ENCODE measurements at regions not wholly inside any gene's neighbourhood (a gene's known extent, or its start where the extent isn't known, plus 50 kb on each side); places are given as distances from the start of the nearest gene placed in this dataset.

DNA sequence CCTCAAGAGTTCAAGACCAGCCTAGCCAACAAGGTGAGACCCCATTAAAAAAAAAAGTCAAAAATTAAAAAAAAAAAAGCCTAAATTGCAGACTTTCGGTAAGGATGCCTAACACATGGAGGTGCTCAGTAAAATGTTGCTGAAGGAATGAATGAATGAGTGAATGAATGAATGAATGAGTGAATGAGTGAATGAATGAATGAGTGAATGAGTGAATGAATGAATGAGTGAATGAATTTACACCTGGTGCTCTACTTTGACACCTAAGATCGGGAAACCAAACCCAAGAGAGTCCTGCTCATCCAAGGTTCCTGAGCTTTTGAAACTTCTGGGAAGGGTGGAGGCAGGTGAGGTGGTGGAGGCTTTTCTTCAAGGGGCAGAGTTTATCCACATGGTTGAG is 112.2 kb upstream of the LHX1 start:
- Histone ChIP-seq H3K27me3 (ENCODE audit: control insufficient read depth, insufficient read depth, low read length) (no peaks in the 10 kb centered on the region), H3K9me3 (ENCODE audit: control insufficient read depth, low read depth, low read length) (no peaks in the 10 kb centered on the region), H3K4me1 (ENCODE audit: control insufficient read depth, low read depth, low read length) (peaks cover 5% of the 10 kb centered on the region), H3K9ac (ENCODE audit: low read length) (no peak overlapping the region), H3K27ac (ENCODE audit: low read length) (no peak overlapping the region), H3K4me3 (ENCODE audit: low read length) (no peak overlapping the region), H3K36me3 (ENCODE audit: control insufficient read depth, low read depth, low read length) (no peaks in the 10 kb centered on the region)

DNA sequence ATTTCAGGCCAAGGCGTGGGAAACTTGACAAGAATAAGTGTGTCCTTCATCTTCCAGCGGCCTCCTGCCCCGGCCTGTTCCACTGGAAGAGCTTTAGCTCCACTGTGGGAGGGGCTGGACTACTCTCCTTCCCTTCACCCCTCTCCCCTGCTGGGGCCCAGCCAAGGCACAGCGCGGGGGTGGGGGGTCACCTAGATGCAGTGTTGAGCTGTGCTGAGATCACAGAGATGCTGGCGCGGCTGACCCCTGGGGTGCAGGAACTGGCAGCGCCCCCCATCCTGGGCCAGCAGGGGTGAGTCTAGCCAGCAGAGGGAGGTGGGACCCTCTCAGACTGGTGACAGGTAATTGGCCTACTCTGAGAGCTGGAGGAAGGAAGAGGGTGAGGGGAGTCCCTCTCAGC is 111.8 kb upstream of the LHX1 start:
- Histone ChIP-seq H3K9me3 (ENCODE audit: control insufficient read depth, low read depth, low read length) (no peaks in the 10 kb centered on the region), H3K27me3 (ENCODE audit: control insufficient read depth, insufficient read depth, low read length) (no peaks in the 10 kb centered on the region), H3K36me3 (ENCODE audit: control insufficient read depth, low read depth, low read length) (no peaks in the 10 kb centered on the region), H3K27ac (ENCODE audit: low read length) (no peak overlapping the region), H3K4me1 (ENCODE audit: control insufficient read depth, low read depth, low read length) (peaks cover 5% of the 10 kb centered on the region), H3K4me3 (ENCODE audit: low read length) (no peak overlapping the region), H3K9ac (ENCODE audit: low read length) (no peak overlapping the region)

DNA sequence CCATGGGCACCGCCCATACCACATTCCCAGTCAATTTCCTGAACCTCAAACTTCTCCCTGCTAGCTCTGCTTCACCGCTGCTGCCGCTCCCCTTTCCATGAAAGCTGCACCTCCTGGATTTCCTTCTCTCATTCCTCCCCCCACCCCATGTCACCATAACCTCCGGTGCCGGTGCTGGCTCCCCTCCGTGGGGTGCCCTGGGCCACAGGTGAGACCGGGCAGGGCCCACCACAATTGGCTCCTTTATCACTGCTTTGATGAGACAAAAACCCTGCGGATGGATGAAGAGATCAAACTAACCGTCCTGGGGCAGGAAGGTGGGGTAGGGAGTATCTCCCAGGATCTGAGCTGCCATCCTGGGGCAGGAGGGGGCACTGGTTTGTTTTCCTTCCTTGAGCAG is 111.3 kb upstream of the LHX1 start:
- H3K9ac ChIP-seq (ENCODE audit: low read length): no peak overlapping the region
- H3K4me3 ChIP-seq (ENCODE audit: low read length): no peak overlapping the region
- no peaks in the 10 kb centered on the region for H3K27me3 ChIP-seq (ENCODE audit: control insufficient read depth, insufficient read depth, low read length)
- H3K4me1 ChIP-seq (ENCODE audit: control insufficient read depth, low read depth, low read length): peaks cover 5% of the 10 kb centered on the region
- H3K27ac ChIP-seq (ENCODE audit: low read length): no peak overlapping the region
- no peaks in the 10 kb centered on the region for H3K36me3 ChIP-seq (ENCODE audit: control insufficient read depth, low read depth, low read length)
- H3K9me3 ChIP-seq (ENCODE audit: control insufficient read depth, low read depth, low read length): no peaks in the 10 kb centered on the region

DNA sequence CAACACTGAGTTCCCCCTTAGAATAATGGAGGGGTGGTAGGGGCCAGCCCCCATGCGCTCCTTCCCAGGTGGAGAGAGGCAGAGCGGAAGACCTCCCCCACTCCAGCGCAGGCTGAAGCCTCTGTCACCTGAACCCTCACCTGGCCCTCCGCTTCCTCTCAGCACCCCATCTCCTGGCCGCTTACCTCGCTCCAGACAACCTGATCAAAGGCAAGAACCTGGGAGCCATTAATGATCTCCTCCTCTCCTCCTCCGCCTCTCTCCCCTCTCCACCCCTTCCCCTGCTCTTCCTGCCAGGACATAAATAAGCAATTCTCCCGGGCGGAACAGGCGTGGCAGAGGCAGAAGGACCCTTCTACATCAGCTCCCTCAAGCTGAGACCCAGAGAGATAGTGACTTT is 110.2 kb upstream of the LHX1 start:
- Histone ChIP-seq H3K4me1 (ENCODE audit: control insufficient read depth, low read depth, low read length) (peaks cover 5% of the 10 kb centered on the region), H3K4me3 (ENCODE audit: low read length) (no peak overlapping the region), H3K9ac (ENCODE audit: low read length) (no peak overlapping the region), H3K27ac (ENCODE audit: low read length) (no peak overlapping the region), H3K36me3 (ENCODE audit: control insufficient read depth, low read depth, low read length) (no peaks in the 10 kb centered on the region), H3K9me3 (ENCODE audit: control insufficient read depth, low read depth, low read length) (no peaks in the 10 kb centered on the region), H3K27me3 (ENCODE audit: control insufficient read depth, insufficient read depth, low read length) (no peaks in the 10 kb centered on the region)

DNA sequence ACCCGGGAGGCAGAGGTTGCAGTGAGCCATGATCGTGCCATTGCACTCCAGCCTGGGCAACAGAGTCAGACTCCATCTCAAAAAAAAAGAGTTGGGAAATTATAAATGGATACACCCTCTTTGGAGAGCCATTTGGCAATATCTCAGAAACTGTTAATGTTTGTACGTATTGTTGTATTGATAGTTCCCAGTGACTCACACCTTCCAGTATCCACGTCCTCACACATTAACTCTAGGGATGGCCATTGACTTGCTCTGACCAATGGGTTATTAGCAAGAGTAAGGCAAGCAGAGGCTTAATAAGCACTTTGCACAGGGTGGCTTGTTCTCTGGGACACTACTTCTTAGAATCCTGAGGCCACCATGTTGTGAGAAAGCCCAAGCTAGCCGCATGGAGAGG is 107.6 kb upstream of the LHX1 start:
- H3K36me3 ChIP-seq (ENCODE audit: control insufficient read depth, low read depth, low read length): no peaks in the 10 kb centered on the region
- H3K4me3 ChIP-seq (ENCODE audit: low read length): no peak overlapping the region
- no peak overlapping the region for H3K27ac ChIP-seq (ENCODE audit: low read length)
- H3K4me1 ChIP-seq (ENCODE audit: control insufficient read depth, low read depth, low read length): peaks cover 5% of the 10 kb centered on the region
- H3K9ac ChIP-seq (ENCODE audit: low read length): no peak overlapping the region
- H3K9me3 ChIP-seq (ENCODE audit: control insufficient read depth, low read depth, low read length): no peaks in the 10 kb centered on the region
- no peaks in the 10 kb centered on the region for H3K27me3 ChIP-seq (ENCODE audit: control insufficient read depth, insufficient read depth, low read length)

DNA sequence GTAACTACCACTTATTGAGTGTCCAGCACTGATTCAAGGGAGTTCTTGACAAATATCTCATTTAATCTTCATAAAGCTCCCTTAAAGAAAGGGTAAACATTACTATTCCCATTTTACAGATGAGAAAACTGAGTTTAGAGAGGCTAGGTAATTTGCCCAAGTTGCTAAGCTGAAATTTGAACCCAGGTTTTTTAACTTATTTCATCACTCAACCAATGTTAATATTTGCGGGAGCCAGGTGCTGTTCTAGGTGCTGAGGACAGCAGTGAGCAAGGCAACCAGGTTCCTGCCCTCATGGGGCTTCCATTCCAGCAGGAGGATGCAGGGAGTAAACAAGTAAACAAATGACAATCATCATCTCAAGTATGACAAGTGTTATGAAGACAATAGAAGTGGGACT is 104.0 kb upstream of the LHX1 start:
- H3K36me3 ChIP-seq (ENCODE audit: control insufficient read depth, low read depth, low read length): no peaks in the 10 kb centered on the region
- H3K9me3 ChIP-seq (ENCODE audit: control insufficient read depth, low read depth, low read length): no peaks in the 10 kb centered on the region
- no peak overlapping the region for H3K9ac ChIP-seq (ENCODE audit: low read length)
- H3K27ac ChIP-seq (ENCODE audit: low read length): no peak overlapping the region
- no peaks in the 10 kb centered on the region for H3K27me3 ChIP-seq (ENCODE audit: control insufficient read depth, insufficient read depth, low read length)
- no peak overlapping the region for H3K4me3 ChIP-seq (ENCODE audit: low read length)
- peaks cover 13% of the 10 kb centered on the region for H3K4me1 ChIP-seq (ENCODE audit: control insufficient read depth, low read depth, low read length)

DNA sequence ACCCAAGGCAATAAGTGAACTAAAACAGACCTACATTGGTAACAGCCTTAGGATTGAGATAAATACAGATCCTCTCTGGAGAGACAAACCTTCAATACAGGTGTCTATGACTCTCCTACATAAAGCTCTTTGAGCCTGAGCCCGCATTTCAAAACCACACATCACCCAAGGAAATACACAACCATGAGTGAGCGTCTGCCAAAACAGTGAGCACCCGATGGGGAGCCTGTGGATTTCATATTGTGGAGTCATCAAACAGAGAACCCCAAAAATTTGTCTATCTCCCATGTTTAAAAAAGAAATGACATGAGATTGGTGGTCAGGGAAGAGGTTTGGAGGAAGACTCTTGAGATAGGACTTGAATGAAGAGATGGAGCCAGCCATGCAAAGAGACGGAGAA is 102.2 kb upstream of the LHX1 start:
- no peaks in the 10 kb centered on the region for H3K27me3 ChIP-seq (ENCODE audit: control insufficient read depth, insufficient read depth, low read length)
- no peaks in the 10 kb centered on the region for H3K36me3 ChIP-seq (ENCODE audit: control insufficient read depth, low read depth, low read length)
- H3K27ac ChIP-seq (ENCODE audit: low read length): no peak overlapping the region
- H3K4me3 ChIP-seq (ENCODE audit: low read length): no peak overlapping the region
- no peaks in the 10 kb centered on the region for H3K9me3 ChIP-seq (ENCODE audit: control insufficient read depth, low read depth, low read length)
- H3K9ac ChIP-seq (ENCODE audit: low read length): no peak overlapping the region
- H3K4me1 ChIP-seq (ENCODE audit: control insufficient read depth, low read depth, low read length): peaks cover 13% of the 10 kb centered on the region

DNA sequence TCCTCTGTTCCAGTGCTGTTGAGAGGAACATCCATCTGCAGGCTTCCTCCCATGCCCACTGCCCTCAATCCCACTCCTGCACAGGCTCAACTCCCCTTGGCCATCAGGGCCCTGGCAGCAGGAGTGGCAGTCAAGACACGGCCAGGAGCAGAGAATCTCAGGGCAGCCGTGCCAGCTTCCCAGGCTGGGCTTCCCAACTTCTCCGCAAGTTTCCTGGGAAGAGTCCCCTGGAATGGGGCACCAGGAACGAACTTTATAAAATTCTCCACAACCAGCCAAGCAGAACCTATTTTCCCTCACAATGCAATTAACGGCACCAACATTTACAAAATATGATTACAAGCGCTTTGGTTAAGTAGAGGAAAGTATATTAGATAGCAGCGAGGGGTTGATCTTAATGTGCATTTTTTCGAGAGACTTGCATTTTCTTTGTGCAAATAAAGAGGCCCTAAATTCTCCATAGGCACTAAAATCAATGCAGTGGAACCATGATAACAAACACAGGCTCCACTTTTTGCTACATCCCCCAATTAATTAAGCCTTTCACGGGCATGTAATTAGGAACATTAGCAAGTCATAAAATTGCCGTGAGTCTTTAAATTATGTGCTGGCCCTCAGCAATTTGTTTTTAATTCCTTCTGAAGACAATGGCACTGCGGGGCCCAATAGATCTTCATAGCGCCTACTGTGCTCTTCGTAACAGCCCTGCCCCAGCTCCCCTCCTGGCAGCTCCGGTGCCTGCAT is 99.9 kb upstream of the LHX1 start:
- Histone ChIP-seq H3K4me3 (ENCODE audit: low read length) (no peak overlapping the region), H3K9ac (ENCODE audit: low read length) (no peak overlapping the region), H3K36me3 (ENCODE audit: control insufficient read depth, low read depth, low read length) (no peaks in the 10 kb centered on the region), H3K9me3 (ENCODE audit: control insufficient read depth, low read depth, low read length) (no peaks in the 10 kb centered on the region), H3K27me3 (ENCODE audit: control insufficient read depth, insufficient read depth, low read length) (no peaks in the 10 kb centered on the region), H3K27ac (ENCODE audit: low read length) (no peak overlapping the region), H3K4me1 (ENCODE audit: control insufficient read depth, low read depth, low read length) (peaks cover 17% of the 10 kb centered on the region)

DNA sequence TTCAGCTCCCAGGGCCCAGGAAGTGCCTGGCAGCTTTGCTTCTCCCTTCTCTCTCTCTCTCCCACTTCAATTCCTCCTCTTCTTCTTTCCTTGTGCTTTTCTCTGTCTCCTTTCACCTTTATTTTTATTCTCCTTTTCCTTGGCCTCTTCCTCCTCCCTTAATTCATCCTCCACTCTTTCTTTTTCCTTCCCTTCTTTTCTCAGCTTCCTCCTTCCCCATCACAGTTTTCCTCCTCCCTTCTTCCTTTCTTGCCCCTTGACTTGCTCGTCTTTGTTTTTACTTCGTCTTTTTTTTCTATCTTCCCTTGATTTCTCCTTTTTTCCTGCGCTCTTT is 99.4 kb upstream of the LHX1 start:
- Histone ChIP-seq H3K27ac (ENCODE audit: low read length) (no peak overlapping the region), H3K4me1 (ENCODE audit: control insufficient read depth, low read depth, low read length) (peaks cover 23% of the 10 kb centered on the region), H3K9ac (ENCODE audit: low read length) (no peak overlapping the region), H3K27me3 (ENCODE audit: control insufficient read depth, insufficient read depth, low read length) (no peaks in the 10 kb centered on the region), H3K36me3 (ENCODE audit: control insufficient read depth, low read depth, low read length) (no peaks in the 10 kb centered on the region), H3K4me3 (ENCODE audit: low read length) (no peak overlapping the region), H3K9me3 (ENCODE audit: control insufficient read depth, low read depth, low read length) (no peaks in the 10 kb centered on the region)

DNA sequence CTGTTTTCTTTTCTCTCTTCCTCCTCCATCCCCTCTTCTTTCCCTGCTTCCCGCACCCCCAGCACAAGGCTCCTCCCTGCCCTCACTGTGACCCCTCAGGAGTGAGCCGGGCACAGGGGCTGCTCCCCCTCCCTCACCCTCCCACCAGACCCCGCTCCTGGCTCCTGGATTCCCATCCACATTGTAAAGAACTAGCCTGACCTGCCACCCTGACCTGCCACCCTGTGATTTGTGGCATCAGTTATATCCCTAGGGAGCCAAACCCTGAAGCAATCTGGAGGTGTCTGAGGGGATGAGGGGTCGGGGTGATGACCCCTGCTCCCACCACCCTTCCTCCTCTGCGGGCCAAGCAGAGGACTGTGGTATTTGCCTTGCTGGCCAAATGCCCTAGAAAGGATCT is 98.0 kb upstream of the LHX1 start:
- H3K36me3 ChIP-seq (ENCODE audit: control insufficient read depth, low read depth, low read length): no peaks in the 10 kb centered on the region

DNA sequence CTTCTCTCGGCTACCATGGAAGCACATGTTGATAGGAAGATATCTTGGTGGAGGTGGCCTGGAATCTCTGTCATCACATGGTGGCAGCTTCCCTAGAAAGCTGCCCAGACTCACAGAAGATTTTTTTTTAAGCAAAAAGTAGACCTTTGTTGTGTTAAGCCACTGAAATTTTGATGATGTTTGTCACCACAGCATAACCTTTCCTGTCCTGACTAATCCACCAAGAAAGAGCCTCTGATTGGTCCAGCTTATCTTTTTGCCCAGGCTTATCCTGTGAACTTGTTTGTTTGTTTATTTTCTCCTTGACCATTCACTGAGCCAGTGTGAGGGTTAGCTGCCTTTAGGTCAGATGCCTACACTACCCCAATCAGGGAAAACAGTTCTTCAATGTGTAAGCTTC is 96.5 kb upstream of the LHX1 start:
- H3K4me1 ChIP-seq (ENCODE audit: control insufficient read depth, low read depth, low read length): peaks cover 25% of the 10 kb centered on the region
- no peaks in the 10 kb centered on the region for H3K36me3 ChIP-seq (ENCODE audit: control insufficient read depth, low read depth, low read length)
- H3K27ac ChIP-seq (ENCODE audit: low read length): no peak overlapping the region
- H3K9me3 ChIP-seq (ENCODE audit: control insufficient read depth, low read depth, low read length): no peaks in the 10 kb centered on the region
- H3K4me3 ChIP-seq (ENCODE audit: low read length): no peak overlapping the region
- H3K27me3 ChIP-seq (ENCODE audit: control insufficient read depth, insufficient read depth, low read length): peaks cover 5% of the 10 kb centered on the region
- no peak overlapping the region for H3K9ac ChIP-seq (ENCODE audit: low read length)

More for the DNA sequence above, 98.0 kb upstream of the LHX1 start:
- Histone ChIP-seq H3K9ac (ENCODE audit: low read length) (no peak overlapping the region), H3K27me3 (ENCODE audit: control insufficient read depth, insufficient read depth, low read length) (no peaks in the 10 kb centered on the region), H3K9me3 (ENCODE audit: control insufficient read depth, low read depth, low read length) (no peaks in the 10 kb centered on the region), H3K4me3 (ENCODE audit: low read length) (no peak overlapping the region), H3K4me1 (ENCODE audit: control insufficient read depth, low read depth, low read length) (peaks cover 25% of the 10 kb centered on the region), H3K27ac (ENCODE audit: low read length) (no peak overlapping the region)

DNA sequence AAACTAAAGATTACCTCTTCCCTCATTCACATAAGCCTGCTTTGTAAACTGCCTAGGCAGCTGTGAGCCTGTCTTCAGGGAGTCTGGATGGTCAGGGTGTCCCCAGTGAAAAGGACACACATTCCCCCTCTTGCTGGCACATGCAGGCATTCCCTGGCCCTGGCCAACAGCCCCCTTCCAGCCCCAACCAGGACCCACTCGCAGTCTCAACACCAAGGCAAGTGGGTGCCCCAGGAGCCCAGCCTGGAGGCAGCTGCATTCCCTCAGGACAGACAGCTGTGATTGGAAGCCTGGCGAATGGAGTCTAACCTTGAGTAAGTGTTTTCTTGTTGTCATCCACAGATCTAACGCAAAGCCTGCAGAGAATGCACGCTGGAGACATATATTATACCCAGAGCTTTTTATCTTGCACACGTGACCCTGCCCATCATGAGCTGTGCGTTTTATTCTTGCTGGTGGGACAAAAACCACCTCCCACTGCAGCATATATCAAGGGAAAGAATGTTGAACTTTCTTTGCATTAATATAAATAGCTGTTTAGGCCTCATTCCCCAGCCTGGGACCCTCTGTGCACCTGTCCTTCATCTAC is 95.0 kb upstream of the LHX1 start:
- Histone ChIP-seq H3K27me3 (ENCODE audit: control insufficient read depth, insufficient read depth, low read length) (peaks cover 5% of the 10 kb centered on the region), H3K4me3 (ENCODE audit: low read length) (no peak overlapping the region), H3K27ac (ENCODE audit: low read length) (no peak overlapping the region), H3K36me3 (ENCODE audit: control insufficient read depth, low read depth, low read length) (no peaks in the 10 kb centered on the region), H3K4me1 (ENCODE audit: control insufficient read depth, low read depth, low read length) (peaks cover 20% of the 10 kb centered on the region), H3K9ac (ENCODE audit: low read length) (no peak overlapping the region), H3K9me3 (ENCODE audit: control insufficient read depth, low read depth, low read length) (no peaks in the 10 kb centered on the region)
